Dermis microvascular lymphatic vessel endothelial cell (primary cell): ENCODE measurements at regions not wholly inside any gene's neighbourhood (a gene's known extent, or its start where the extent isn't known, plus 50 kb on each side); places are given as distances from the start of the nearest gene placed in this dataset.

ENCODE experiments used
- DNase-seq, 2 donors: peaks; one replicate each; pipeline versions ENCODE4 v3.0.0 to v3.0.0-alpha.2; 2010; ENCODE audit warnings: low read depth in 2 of 2

DNA sequence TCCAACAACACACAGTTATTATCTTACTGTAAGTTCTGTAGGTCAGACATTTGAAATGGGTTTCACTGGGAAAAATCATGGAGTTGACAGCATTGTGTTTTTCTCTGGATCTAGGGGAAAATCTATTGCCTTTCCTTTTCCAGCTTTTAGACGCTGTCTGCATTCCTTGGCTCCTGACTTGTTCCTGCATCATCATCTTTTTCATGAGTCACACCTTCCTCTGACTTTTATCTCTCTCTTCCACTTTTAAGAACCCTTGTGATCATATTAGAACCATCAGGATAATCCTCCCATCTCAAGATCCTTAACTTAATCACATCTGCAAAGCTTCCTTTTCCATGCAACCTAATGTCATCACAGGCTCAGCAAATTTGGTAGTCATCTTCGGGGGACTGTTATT, 1454.8 kb downstream of the RPA4 start:
- DNase-seq = no peak

DNA sequence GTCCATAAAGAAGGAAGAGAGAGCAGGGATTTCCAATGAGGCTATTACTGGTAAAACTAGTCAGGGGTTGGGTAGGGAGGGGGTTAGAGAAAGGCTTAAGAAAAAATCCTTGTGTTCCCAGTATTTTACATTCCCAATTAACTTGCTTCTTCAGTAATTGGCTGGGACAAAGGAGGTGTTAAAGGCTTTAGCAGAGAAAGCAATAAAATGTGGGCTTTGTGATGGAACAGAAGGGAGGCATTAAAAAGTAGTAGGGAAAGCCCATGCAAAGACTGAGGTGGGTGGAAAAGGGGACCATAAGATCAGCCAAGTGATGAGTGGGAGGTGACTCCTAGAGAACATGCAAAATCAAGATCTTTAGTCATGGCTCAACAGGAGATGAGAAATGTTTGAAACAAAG, 1467.2 kb downstream of the RPA4 start:
- no peak for DNase-seq

DNA sequence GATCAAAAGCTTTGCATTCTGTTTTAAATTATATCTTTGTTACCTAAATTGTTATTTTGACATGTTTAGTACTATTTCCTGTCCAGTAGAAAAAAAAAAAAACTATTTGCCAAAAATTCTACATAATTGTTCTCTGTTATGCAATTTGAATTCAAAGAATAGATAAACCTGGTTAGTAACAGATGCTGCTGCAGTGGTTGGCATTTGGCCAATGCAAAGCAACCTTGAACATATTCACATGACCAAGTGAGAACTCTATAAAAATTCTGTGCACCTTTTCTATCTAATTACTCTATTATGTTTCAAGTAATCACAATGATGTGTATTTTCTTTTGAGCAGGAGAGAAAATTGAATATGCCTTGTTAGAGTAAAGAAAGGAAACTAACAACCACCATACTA, 1473.4 kb downstream of the RPA4 start:
- no peak for DNase-seq

DNA sequence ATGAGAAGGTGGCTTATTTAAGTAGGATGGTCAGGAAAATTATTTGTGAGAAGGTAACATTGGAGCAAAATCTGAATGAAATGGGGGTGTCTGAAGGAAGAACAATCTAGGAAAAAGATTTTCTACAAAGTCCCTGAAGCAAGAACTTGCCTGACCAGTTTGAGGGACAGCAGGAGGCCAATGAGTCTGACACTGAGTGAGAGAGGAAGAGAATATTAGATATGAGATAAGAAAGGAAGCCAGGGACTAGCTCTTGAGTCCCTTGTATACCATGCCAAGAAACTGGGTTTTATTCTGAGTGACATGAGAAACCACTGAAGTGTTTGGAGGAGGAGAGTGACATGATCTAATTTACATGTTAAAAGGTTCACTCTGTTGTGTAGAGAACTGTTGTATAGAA, 1478.9 kb downstream of the RPA4 start:
- no peak for DNase-seq

DNA sequence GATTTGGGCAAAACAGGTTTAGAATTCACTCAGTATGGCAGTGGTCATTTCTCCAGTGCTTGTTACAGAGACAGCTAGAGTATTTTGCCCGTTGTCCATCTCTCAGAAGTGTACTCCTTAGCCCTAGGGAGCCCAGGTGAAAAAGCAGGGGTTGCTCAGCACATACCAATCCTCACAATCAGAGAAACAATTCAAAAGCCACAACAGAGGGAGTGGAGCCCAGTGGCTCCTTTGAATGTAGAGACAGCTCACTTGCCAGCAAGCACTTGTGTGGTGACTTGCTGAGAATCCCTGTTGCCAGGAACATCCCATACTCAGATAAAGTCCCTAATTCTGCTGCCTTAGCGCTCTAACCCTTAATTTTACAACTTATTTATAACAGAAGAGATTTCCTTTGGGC, 1488.3 kb downstream of the RPA4 start:
- no peak for DNase-seq

DNA sequence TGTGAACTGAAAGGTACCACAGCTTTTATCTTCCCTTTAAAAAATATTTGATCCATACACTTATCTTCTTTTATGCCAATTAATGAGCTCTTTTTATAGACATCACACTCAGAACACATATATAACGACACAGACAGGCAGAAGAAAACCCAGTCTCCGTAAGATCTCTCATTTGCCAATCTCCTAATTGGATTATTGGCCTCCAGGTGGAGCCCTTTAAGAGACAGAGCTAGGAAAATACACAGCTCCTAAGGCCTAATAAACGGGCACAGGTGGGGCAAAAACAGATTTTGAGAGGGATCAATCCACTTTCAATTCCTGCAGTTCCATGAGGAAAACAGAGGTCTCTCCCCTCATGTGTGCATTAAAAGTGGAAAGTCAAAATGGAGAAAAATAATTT, 1495.4 kb downstream of the RPA4 start:
- DNase-seq = no peak

DNA sequence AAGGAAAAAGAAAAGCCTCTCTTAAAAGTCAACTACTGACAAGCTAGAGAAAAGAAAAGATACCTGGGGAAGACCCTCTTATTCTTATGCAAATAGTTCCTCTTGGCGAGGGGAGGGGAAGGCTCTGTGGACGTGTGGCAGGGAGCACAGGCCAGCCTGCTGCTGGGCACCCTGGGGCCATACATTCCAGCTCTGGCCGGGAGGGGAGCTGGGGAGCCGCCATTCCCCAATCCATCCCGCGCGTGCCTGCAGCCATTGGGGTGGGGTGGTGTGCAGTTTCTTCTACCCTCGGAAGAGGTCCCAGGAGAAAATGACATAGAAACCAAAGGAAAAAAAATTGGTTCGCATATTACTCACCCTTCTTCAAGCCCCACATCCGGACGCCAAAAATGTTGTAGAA, 1496.4 kb downstream of the RPA4 start:
- no peak for DNase-seq

DNA sequence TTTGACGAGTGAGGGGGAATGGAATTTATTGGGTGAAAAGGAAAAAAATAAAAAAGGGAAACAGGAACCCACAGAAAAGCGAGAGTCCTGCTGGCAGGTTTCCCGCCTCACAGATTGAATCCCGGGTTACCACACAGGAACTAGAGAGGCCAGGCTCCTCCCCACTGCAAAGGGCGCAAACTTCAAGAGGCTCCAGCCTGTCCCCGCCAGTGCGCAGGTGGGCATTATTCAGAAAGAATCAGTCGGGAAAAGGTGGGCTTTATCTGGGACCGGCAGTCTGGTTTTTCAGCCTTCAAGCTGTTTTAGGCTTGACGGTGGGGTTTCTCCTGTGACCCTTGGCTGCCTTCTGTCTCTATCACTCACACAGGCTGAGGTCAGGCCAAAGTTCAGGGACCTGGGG, 1496.8 kb downstream of the RPA4 start:
- DNase-seq = no peak

DNA sequence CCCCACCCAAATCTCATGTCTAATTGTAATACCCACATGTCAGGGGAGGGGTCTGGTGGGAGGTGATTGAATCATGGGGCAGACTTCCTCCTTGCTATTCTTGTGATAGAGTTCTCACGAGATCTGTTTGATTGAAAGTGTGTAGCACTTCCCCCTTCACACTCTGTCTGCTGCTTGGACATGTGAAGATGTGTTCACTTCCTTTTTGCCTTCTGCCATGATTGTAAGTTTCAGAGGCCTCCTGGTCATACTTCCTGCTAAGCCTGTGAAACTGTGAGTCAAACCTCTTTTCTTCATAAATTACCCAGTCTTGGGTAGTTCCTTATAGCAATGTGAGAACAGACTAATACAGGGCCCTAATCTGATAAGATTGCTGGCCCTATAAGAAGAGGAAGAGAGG, 1514.8 kb downstream of the RPA4 start:
- DNase-seq = no peak

DNA sequence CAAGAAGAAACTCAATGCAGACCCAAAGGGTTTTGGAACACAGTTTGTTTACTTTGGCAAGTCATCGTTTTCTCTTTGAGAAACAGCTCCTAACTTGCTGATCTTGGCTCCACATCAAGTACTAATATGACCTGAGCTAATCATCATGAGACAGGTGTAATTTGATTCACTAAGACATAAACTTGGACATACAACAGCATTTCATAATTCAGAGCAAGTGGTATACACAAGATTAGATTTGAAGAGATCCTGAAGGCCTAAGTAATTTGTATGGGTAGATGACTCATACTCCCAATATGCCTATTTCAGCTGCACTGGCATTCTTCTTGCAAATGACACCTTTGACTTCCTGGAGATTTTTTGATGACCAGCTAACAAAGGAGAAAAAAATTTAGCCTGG, 1521.7 kb downstream of the RPA4 start:
- no peak for DNase-seq

DNA sequence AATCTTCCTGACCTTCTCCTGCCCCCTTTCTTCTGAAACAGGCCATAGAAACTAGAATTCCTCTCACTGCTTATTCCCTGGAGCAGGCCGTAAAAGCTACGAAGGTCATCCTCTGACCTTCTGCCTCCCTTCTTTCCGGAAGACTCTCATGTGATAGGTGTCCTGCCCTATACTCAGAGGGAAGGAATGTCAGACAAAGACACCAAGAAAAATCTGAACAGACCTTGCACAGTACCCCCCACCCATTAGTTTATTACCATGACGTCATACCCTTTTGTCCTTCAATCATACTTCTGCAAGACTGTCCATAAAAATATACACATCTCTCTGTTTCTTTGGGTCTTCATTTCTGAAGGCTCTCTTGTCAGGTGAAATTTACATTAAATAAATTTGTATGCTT, 1523.9 kb downstream of the RPA4 start:
- no peak for DNase-seq

DNA sequence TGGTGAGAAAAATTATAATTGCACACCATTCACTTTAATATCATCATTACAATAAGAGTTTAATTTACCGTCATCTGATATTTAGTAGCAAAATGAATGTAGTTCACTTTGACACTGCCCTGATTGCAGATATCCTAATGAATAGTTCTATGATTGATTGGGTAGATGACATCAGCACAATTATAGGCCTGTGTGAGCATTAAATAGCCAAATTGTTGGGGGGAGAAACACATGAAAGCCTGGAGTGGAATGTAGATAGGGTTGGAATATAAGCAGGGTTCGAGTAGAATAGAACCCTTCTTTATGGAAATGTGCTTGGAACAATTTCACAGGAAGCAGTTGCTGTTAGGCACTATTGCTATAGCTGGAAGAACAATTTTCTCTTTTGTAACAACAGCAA, 1526.2 kb downstream of the RPA4 start:
- DNase-seq = no peak

DNA sequence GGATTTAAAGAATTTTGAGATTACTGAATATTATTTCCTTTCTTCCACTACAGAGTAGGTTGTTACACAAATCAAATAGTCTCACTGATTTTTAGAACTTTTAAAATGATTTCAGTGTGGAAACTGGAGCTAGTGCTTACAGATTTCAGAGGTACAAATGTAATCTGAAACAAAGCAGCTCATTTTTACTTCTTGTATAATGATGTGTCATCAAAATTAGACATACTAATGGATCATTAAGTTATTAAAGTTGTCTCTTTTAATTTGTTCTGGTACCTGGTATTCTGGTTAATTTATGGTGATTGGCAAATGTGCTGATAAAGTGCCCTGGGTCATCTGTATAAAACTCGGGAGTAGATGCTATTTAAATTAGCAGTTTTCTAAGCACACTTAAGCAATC, 1528.3 kb downstream of the RPA4 start:
- DNase-seq = no peak

DNA sequence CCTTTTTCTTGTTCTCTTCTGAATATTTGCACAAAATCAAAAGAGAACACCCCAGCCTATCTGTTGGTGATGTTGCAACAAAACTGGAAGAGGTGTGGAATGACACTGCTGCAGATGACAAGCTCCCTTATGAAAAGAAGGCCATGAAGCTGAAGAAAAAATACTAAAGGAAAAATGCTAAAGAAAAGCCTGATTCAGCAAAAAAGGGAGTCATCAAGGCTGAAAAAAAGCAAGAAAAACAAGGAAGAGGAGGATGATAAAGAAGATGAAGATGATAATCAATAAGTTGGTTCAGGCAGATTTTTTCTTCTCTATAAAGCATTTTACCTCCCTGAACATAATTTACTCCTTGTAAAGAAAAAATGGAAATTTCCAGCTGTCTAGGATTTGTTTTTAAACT, 1538.8 kb downstream of the RPA4 start:
- no peak for DNase-seq

DNA sequence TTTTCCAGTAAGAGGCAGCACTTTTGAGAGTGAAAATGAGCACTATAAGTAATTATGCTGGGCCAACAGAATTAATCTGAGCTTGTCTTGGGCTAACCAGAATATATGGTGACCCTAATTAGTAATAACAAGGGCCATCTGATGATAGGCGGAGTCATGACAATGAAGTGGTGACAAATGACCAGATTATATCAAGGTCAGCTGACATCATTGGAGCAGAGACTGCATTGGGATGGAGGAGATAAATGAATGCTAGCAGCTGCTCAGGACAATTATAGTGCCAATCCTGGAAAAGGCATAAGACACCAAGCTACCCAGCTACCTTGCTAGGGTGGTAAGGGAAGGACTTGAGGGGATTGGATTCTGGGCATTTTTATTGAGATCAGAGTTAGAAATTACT, 1548.7 kb downstream of the RPA4 start:
- no peak for DNase-seq

DNA sequence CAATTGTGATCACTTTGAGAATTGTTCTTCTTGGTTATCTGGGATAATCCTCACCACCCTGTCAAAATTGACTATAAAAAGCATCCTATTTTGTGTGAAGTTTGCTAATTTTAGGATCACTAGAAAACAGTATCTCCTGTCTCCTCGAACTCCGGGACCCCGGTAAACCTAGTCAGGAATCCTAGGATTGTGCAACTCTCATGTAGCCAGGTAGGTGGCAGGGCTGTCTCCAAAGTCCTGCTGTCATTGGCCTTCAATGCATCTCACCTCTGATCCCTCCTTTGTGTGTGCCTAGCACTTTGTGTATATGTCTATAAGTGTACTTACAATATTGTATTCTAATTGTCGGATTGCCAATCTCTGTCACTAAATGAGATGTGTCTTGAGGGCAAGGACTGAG, 1564.8 kb downstream of the RPA4 start:
- no peak for DNase-seq

DNA sequence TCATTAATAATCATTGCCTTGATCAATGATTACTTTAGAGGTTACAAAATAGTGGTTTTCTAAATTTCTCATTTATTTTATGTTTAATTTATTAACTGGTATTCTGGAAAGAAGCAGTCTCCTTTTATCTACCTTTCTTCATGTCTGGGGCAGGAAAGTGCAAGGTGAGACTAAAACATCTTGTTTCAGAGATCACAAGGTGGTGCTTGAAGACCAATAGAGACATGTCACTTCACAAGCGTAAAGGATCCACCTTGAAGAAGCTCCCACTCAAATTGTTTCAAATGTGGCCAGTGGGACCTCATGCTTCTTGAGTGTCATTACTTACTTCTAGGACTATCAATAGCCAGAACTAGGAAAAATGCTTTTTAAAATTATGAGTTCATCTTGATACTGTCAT, 1568.7 kb downstream of the RPA4 start:
- DNase-seq = no peak

DNA sequence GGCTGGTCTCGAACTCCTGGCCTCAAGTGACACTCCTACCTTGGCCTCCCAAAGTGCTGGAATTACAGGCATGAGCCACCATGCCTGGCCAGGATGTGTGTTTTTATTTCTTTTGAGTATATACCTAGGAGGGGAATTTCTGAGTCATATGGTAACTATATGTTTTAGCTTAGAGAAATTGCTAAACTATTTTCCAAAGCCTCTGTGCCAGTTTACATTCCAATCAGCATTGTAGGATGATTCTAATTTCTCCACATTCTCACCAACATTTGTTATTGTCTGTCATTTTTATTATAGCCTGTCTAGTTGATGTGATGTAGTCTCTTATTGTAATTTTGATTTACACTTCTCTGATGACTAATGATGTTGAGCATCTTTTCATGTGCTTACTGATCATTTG, 1576.0 kb downstream of the RPA4 start:
- DNase-seq = no peak

DNA sequence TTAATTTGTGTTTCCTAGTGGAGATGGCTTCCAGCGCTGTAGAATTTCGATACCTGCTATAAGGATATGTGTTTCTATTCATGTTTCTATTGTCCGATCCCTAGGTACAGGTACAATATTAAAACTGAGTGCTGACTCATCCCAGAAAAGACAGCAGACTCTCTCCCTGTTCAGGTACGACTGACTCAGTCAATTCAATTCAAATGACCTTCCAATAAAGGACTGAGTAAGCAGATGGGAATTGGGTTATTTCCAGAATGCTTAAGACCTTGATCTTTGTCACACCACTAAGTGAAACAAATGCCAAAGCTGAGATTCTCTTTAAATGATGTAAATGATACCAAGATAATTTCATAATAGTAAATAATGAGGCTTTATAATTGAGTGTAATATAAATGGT, 1596.9 kb downstream of the RPA4 start:
- no peak for DNase-seq

DNA sequence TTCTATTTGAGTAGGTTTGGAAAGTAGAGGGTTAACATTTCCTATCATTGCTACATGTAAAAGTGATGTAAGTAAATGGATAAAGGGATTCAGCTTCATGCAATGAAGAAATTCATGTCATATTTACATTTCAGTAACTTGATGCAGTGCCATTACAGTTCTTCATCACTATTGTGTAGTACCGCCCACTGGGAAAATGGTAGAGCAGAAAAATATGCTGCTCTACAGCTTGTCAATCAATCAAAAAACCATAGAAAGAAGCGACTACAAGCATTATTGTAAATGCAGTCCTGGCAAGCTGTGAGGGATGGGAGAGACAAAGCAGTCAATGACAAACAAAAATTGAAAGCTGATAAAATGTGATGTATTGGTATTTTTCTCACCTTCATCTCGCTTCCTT, 1597.9 kb downstream of the RPA4 start:
- no peak for DNase-seq

DNA sequence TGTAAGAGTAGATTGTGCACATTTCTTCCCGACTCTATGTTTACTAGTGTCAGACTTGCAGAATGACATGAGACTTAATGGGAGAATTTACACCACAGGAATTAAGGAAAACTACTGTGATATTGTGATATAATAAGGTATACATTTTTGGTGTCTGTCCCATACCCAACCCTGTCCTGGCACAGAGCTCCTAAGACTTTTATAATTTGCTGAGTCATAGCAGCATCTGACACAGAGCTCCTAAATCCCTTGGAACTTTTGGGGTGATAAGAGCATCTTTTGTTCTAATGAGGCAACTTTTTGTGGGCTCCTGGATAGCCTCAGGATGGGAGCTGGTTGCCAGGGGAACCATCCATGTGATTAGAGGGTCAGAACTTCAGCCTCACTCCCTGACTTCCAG, 1607.0 kb downstream of the RPA4 start:
- DNase-seq = no peak

DNA sequence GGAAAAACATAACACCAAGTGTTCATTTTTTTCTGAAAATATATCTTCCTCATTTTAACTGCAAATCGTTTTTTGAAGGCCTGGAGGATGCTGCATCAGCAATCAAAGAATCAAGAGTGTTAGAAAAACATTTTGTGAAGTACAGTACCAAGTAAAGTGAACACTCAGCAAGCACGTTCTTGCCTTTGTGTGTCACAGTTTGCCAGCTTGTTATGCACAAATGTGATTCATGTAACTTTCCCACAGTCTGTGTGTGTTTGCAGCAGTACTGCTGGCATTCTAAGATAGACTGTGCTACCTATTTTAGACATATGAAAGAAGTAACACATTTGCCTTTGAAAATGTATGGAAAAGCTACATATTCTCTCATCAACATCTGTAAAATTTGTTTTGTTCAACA, 1617.7 kb downstream of the RPA4 start:
- no peak for DNase-seq

DNA sequence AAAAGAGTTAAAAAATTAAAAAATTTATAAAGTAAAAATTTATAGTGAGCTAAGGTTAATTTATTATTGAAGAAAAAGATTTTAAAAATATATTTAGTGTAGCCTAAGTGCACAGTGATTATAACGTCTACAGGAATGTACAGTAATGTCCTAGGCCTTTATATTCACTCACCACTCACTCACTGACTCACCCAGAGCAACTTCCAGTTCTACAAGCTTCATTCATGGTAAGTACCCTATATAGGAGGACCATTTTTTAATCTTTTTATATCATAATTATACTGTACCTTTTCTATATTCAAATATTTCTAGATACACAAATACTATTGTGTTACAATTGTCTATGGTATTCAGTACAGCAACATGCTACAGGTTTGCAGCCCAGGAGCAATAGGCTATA, 1623.2 kb downstream of the RPA4 start:
- no peak for DNase-seq

DNA sequence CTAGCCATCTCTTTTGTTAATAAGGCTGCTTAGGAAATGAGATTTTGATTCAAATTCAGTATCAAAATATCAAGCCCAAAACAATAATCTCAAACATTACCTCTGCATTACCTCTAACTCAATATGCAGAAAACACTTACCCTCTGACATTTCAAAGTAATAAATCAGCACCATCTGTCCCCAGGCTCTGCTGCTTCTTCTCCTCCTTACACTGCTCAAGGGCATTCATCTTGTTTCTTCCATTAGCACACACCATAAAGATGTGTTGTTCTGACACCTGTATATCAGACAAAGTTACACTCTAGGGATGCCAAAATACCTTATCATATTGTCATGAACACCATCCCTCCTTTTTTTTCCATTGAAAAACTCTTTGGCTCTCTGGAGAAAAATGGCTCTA, 1630.3 kb downstream of the RPA4 start:
- DNase-seq = no peak

DNA sequence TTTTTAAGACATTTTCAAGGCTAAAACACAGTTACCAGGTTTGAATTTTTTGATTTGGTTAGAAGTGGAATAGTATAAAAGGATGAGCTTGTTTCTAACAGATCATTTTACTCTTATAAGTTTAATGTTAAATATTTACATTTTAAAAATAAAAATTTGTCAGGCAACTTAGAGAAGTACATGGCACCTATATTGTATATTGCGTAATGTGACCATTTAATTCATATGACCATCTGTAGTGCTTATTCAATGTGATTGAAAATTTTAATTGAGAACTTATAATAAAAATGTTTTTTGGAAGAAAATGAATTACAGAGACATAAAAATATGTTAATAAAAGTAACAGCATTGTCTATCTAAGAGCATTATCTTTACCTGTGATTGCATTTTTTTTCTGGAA, 1632.4 kb downstream of the RPA4 start:
- DNase-seq = no peak
